SK-N-SH (cell line): ENCODE measurements at regions not wholly inside any gene's neighbourhood (a gene's known extent, or its start where the extent isn't known, plus 50 kb on each side); places are given as distances from the start of the nearest gene placed in this dataset.

ENCODE experiments used
- CTCF ChIA-PET: fragments of 300-600, 350-600 bp; formaldehyde crosslinking; extraction: SDS; loops from one replicate; lab custom pipeline; 2021; lab: Yijun Ruan, JAX
- POLR2A ChIA-PET: fragments of 350-600 bp; sonication (Branson Sonifier 250); formaldehyde crosslinking; extraction: SDS; loops from one replicate; lab custom pipeline; 2020; ENCODE audit warnings: antibody characterized with exemption, inconsistent platforms; lab: Yijun Ruan, JAX
- DNase-seq: peaks from one replicate; pipeline ENCODE4 v3.0.0; 2012
- H2AFZ ChIP-seq: fragments of 200-600 bp; sonication (generic); 2 replicates; pipeline ENCODE4 v1.8.1; 2016; ENCODE audit warnings: antibody characterized with exemption, mild to moderate bottlenecking, low read depth
- H3F3A ChIP-seq: fragments of 200-600 bp; sonication (generic); replicated peaks from 2 replicates; pipeline ENCODE3; 2016; ENCODE audit warnings: antibody characterized with exemption, mild to moderate bottlenecking; ENCODE audit not compliant: insufficient read depth
- H3K27ac ChIP-seq, 2 experiments: fragments of 200-500 bp in 1 of 2; fragments of 200-600 bp in 1 of 2; sonication (Bioruptor generic) in 1 of 2; sonication (generic), shearing (Covaris generic) in 1 of 2; 2 replicates each; pipeline versions ENCODE4 v1.5.1 to v1.6.1; 2014 to 2016; ENCODE audit warnings: low read depth in 2 of 2, inconsistent platforms in 1 of 2, low read length in 1 of 2, mild to moderate bottlenecking in 1 of 2, mixed read lengths in 1 of 2
- H3K27me3 ChIP-seq: fragments of 200-600 bp; sonication (generic), shearing (Covaris generic); 2 replicates; pipeline ENCODE4 v1.6.1; 2016; ENCODE audit warnings: mixed run types; ENCODE audit not compliant: insufficient read depth
- H3K36me3 ChIP-seq, 2 experiments: fragments of 200-500 bp in 1 of 2; fragments of 200-600 bp in 1 of 2; sonication (Bioruptor generic) in 1 of 2; sonication (generic) in 1 of 2; replicated peaks in 1 of 2; 2 replicates each; pipeline versions ENCODE3 to v1.5.1; 2014 to 2016; ENCODE audit warnings: low read length in 1 of 2, mild to moderate bottlenecking in 1 of 2; ENCODE audit not compliant: insufficient read depth in 2 of 2, control insufficient read depth in 1 of 2
- H3K4me1 ChIP-seq, 2 experiments: fragments of 200-500 bp in 1 of 2; fragments of 200-600 bp in 1 of 2; sonication (Bioruptor generic) in 1 of 2; sonication (generic), shearing (Covaris generic) in 1 of 2; 2 replicates each; pipeline versions ENCODE4 v1.5.1 to v1.6.1; 2014 to 2016; ENCODE audit warnings: low read depth in 1 of 2, low read length in 1 of 2, mixed run types in 1 of 2; ENCODE audit not compliant: insufficient read depth in 2 of 2, control insufficient read depth in 1 of 2
- H3K4me2 ChIP-seq: fragments of 200-600 bp; sonication (generic), shearing (Covaris generic); 2 replicates; pipeline ENCODE4 v1.6.1; 2017; ENCODE audit warnings: mixed run types
- H3K4me3 ChIP-seq, 2 experiments: fragments of 200-500 bp in 1 of 2; fragments of 200-600 bp in 1 of 2; sonication (Bioruptor generic) in 1 of 2; sonication (generic), shearing (Covaris generic) in 1 of 2; 2 replicates each; pipeline versions ENCODE4 v1.5.1 to v1.8.1; 2014 to 2016; ENCODE audit warnings: low read depth in 2 of 2, inconsistent platforms in 1 of 2, low read length in 1 of 2, mild to moderate bottlenecking in 1 of 2, mixed read lengths in 1 of 2, moderate library complexity in 1 of 2
- H3K79me2 ChIP-seq: fragments of 200-600 bp; sonication (generic); 2 replicates; pipeline ENCODE4 v1.8.1; 2017; ENCODE audit warnings: mild to moderate bottlenecking; ENCODE audit not compliant: insufficient read depth
- H3K9ac ChIP-seq: fragments of 200-600 bp; sonication (generic); 2 replicates; pipeline ENCODE4 v1.6.1; 2017; ENCODE audit warnings: mixed run types
- H3K9me2 ChIP-seq: fragments of 200-600 bp; sonication (generic); 2 replicates; pipeline ENCODE4 v1.6.1; 2017; ENCODE audit warnings: mixed run types
- H3K9me3 ChIP-seq: fragments of 200-600 bp; sonication (generic); 2 replicates; pipeline ENCODE4 v1.6.1; 2017; ENCODE audit warnings: mixed run types, mild to moderate bottlenecking, moderate library complexity
- H4K20me1 ChIP-seq: fragments of 200-600 bp; sonication (generic); 2 replicates; pipeline ENCODE4 v1.6.1; 2017; ENCODE audit warnings: mild to moderate bottlenecking, mixed run types; ENCODE audit not compliant: insufficient read depth
- CHD2 ChIP-seq: fragments of 150-350 bp; IDR thresholded peaks from 2 replicates; pipeline ENCODE4 v1.6.1; 2018; ENCODE audit warnings: low read length; ENCODE audit not compliant: partially characterized antibody
- ELF1 ChIP-seq: IDR thresholded peaks from 2 replicates; pipeline ENCODE4 v1.4.0; 2012
- EP300 ChIP-seq, 2 experiments: IDR thresholded peaks; 2 replicates each; pipeline versions ENCODE4 v1.4.0 to v1.6.1; 2012; ENCODE audit warnings: borderline replicate concordance in 1 of 2, low read depth in 1 of 2, low read length in 1 of 2
- EZH2phosphoT487 ChIP-seq: fragments of 200-600 bp; sonication (generic); IDR thresholded peaks from 2 replicates; pipeline ENCODE4 v1.6.1; 2017; ENCODE audit warnings: low read depth, mixed run types, mild to moderate bottlenecking, antibody characterized with exemption, moderate library complexity, borderline replicate concordance
- IRF3 ChIP-seq: fragments of 150-350 bp; IDR thresholded peaks from 2 replicates; pipeline ENCODE4 v1.6.1; 2016; ENCODE audit warnings: mild to moderate bottlenecking, low read depth, low read length
- JUND ChIP-seq: IDR thresholded peaks from 2 replicates; pipeline ENCODE4 v1.4.0; 2012
- MAX ChIP-seq: IDR thresholded peaks from 2 replicates; pipeline ENCODE4 v1.4.0; 2012; ENCODE audit warnings: low read depth
- MEF2A ChIP-seq: IDR thresholded peaks from 2 replicates; pipeline ENCODE4 v1.4.0; 2012; ENCODE audit warnings: low read depth, borderline replicate concordance
- NFIC ChIP-seq: IDR thresholded peaks from 2 replicates; pipeline ENCODE4 v1.4.0; 2012; ENCODE audit warnings: borderline replicate concordance
- PBX3 ChIP-seq: IDR thresholded peaks from 2 replicates; pipeline ENCODE4; 2012
- POLR2AphosphoS5 ChIP-seq: IDR thresholded peaks from 2 replicates; pipeline ENCODE4 v1.6.1; 2012; ENCODE audit warnings: low read depth, low read length
- RAD21 ChIP-seq: IDR thresholded peaks from 2 replicates; pipeline ENCODE4 v1.6.1; 2012; ENCODE audit warnings: mild to moderate bottlenecking, low read length
- RCOR1 ChIP-seq: fragments of 150-350 bp; IDR thresholded peaks from 2 replicates; pipeline ENCODE4 v1.6.1; 2017; ENCODE audit warnings: antibody characterized with exemption, low read length
- RFX5 ChIP-seq: IDR thresholded peaks from 2 replicates; pipeline ENCODE4 v1.6.1; 2012; ENCODE audit warnings: mild to moderate bottlenecking, improper control_type of control experiment, low read length
- SMC3 ChIP-seq: IDR thresholded peaks from 2 replicates; pipeline ENCODE4 v1.6.1; 2012; ENCODE audit warnings: low read depth, low read length, improper control_type of control experiment
- TAF1 ChIP-seq: IDR thresholded peaks from 2 replicates; pipeline ENCODE4 v1.6.1; 2012; ENCODE audit warnings: low read depth, mild to moderate bottlenecking, low read length, moderate library complexity, borderline replicate concordance
- TCF12 ChIP-seq: IDR thresholded peaks from 2 replicates; pipeline ENCODE4 v1.4.0; 2012
- YY1 ChIP-seq: IDR thresholded peaks from 2 replicates; pipeline ENCODE4 v1.4.0; 2012; ENCODE audit warnings: low read depth, mild to moderate bottlenecking
- WGBS: methylation state at CpG from one replicate; pipeline ENCODE4 v1.1.6; 2017; ENCODE audit warnings: low lambda C conversion rate; 5-methylcytosine and 5-hydroxymethylcytosine counted together

- no peak for TF ChIP-seq YY1
These were observed 405.2 kb downstream of the ARL4A start (continued) for GRCh38 chr7:13092708-13093005.

- 2% methylated on average over 1 of the region's 1 CpG for WGBS
- H4K20me1 ChIP-seq, result no peaks in the 10 kb centered on the region
- DNase-seq, result no peak
- no peaks in the 10 kb centered on the region for H3F3A ChIP-seq
- no peaks in the 10 kb centered on the region for H3K36me3 ChIP-seq
- no peak overlapping the region for H3K27ac ChIP-seq
- no peaks in the 10 kb centered on the region for H3K4me1 ChIP-seq
- H2AFZ ChIP-seq, result no peak overlapping the region
- no peaks in the 10 kb centered on the region; the same call in 1 of the 2 replicates for H3K27me3 ChIP-seq
- no peaks in the 10 kb centered on the region for H3K9me3 ChIP-seq
- H3K9me2 ChIP-seq, result no peaks in the 10 kb centered on the region
- POLR2A ChIA-PET, result no interaction called here
- no peak overlapping the region for H3K4me2 ChIP-seq
- no peak overlapping the region for H3K9ac ChIP-seq
- CTCF ChIA-PET, result interaction anchor here (1.2 kb wide), 1 partner anchor 406 kb away, joined by 3 read pairs; the partner anchor contains the start of gene ARL4A
- no peaks in the 10 kb centered on the region for H3K79me2 ChIP-seq
- H3K4me3 ChIP-seq, result no peak overlapping the region
- TF ChIP-seq IRF3, result no peak
- no peak for TF ChIP-seq TCF12
- TF ChIP-seq TAF1, result no peak
- no peak for TF ChIP-seq EZH2phosphoT487
- no peak for TF ChIP-seq RFX5
- TF ChIP-seq EP300 (IDR thresholded peaks at IDR 0.05; ENCODE audit: borderline replicate concordance in 1 of 2, low read depth in 1 of 2, low read length in 1 of 2), result no peak
- TF ChIP-seq PBX3, result no peak
- TF ChIP-seq RCOR1, result no peak
- no peak for TF ChIP-seq YY1
- no peak for TF ChIP-seq ELF1
- no peak for TF ChIP-seq MAX
- no peak for TF ChIP-seq JUND
- no peak for TF ChIP-seq MEF2A
- TF ChIP-seq NFIC, result no peak
- TF ChIP-seq RAD21, result no peak
- no peak for TF ChIP-seq CHD2
These were observed 405.7 kb downstream of the ARL4A start for GRCh38 chr7:13093160-13093559.

GRCh38 chr7:13097499-13097898 lies 410.1 kb downstream of the ARL4A start:
- Histone ChIP-seq H3K9ac (no peak overlapping the region), H3K4me1 (no peaks in the 10 kb centered on the region), H3K9me2 (no peaks in the 10 kb centered on the region), H3K27ac (no peak overlapping the region), H3K4me2 (no peak overlapping the region), H3K79me2 (no peaks in the 10 kb centered on the region), H3K4me3 (no peak overlapping the region), H4K20me1 (no peaks in the 10 kb centered on the region), H3K36me3 (no peaks in the 10 kb centered on the region), H3K9me3 (no peaks in the 10 kb centered on the region), H2AFZ (no peak overlapping the region), H3F3A (no peaks in the 10 kb centered on the region), H3K27me3 (no peaks in the 10 kb centered on the region; the same call in 1 of the 2 replicates)
- CTCF ChIA-PET, result interaction anchor here (1.0 kb wide), 1 partner anchor 16 kb away, joined by 3 read pairs; no protein-coding TSS in a partner anchor
- WGBS, result 7% methylated on average over 3 of the region's 3 CpGs
- POLR2A ChIA-PET, result no interaction called here
- no peak for DNase-seq
- TF ChIP-seq POLR2AphosphoS5 (no peak), RAD21 (no peak), SMC3 (no peak)
